HepG2 (cell line): ENCODE measurements at regions not wholly inside any gene's neighbourhood (a gene's known extent, or its start where the extent isn't known, plus 50 kb on each side); places are given as distances from the start of the nearest gene placed in this dataset.

ENCODE experiments used
- ATAC-seq: fragments of 200-7000 bp; cut with Tn5 transposase; 3 replicates; pipeline ENCODE4 v1.9.1; 2020; ENCODE audit warnings: mild to moderate bottlenecking, moderate library complexity
- BruUV-seq: library from RNA; stranded (reverse); fragments of 400-500 nt; replicated peaks from 2 replicates; lab custom pipeline; 2021; lab: Mats Ljungman, UMichigan
- CTCF ChIA-PET: fragments of 300-600 bp; formaldehyde crosslinking; extraction: SDS; loops from one replicate; lab custom pipeline; 2021; ENCODE audit warnings: low total read pairs, inconsistent platforms, low intra/inter-chr PET ratio; lab: Yijun Ruan, JAX
- POLR2A ChIA-PET: fragments of 350-600 bp; sonication (Branson Sonifier 250); formaldehyde crosslinking; loops from one replicate; lab custom pipeline; 2020; ENCODE audit warnings: antibody characterized with exemption, inconsistent platforms; lab: Yijun Ruan, JAX
- DNase-seq: peaks from one replicate; pipeline ENCODE4 v3.0.0-alpha.2; 2015; ENCODE audit warnings: low spot score
- FAIRE-seq: peaks from 3 replicates; lab custom pipeline; 2011; peaks lifted over from hg19 to GRCh38; lab: Jason Lieb, UNC
- H2AFZ ChIP-seq: one replicate; pipeline ENCODE4 v1.6.1; 2011; ENCODE audit warnings: low read length, inconsistent platforms
- H3K27ac ChIP-seq: fragments of 300-600 bp; 3 replicates; pipeline ENCODE4 v1.8.0; 2011; ENCODE audit warnings: mixed run types, mild to moderate bottlenecking, mixed read lengths, low read length, inconsistent platforms; ENCODE audit not compliant: insufficient read depth; ENCODE audit errors: extremely low read length
- H3K27me3 ChIP-seq, 2 experiments: fragments of 200-600 bp in 1 of 2; 2 replicates in 1 of 2; 3 replicates in 1 of 2; pipeline versions ENCODE4 v1.6.0 to v1.8.0; 2011; ENCODE audit warnings: low read length in 2 of 2, mild to moderate bottlenecking in 2 of 2, moderate library complexity in 2 of 2, inconsistent platforms in 1 of 2; ENCODE audit not compliant: insufficient read depth in 2 of 2, control insufficient read depth in 1 of 2
- H3K36me3 ChIP-seq, 2 experiments: fragments of 200-600 bp in 1 of 2; replicated peaks in 1 of 2; 2 replicates in 1 of 2; 3 replicates in 1 of 2; pipeline versions ENCODE4 v1.5.1 to v1.8.0; 2011; ENCODE audit warnings: low read length in 2 of 2, inconsistent platforms in 1 of 2; ENCODE audit not compliant: insufficient read depth in 2 of 2, control insufficient read depth in 1 of 2
- H3K4me1 ChIP-seq: 2 replicates; pipeline ENCODE4 v1.5.1; 2012; ENCODE audit warnings: low read length, inconsistent platforms; ENCODE audit not compliant: insufficient read depth
- H3K4me2 ChIP-seq: 2 replicates; pipeline ENCODE4 v1.6.0; 2011; ENCODE audit warnings: low read depth, low read length, inconsistent platforms
- H3K4me3 ChIP-seq, 3 experiments: fragments of 200-600 bp in 1 of 3; sonication (generic), shearing (Covaris generic) in 1 of 3; replicated peaks in 1 of 3; 2 replicates each; pipeline ENCODE4 v1.5.1; 2011 to 2016; ENCODE audit warnings: low read length in 3 of 3, inconsistent platforms in 2 of 3, low read depth in 2 of 3, mild to moderate bottlenecking in 2 of 3, control low read depth in 1 of 3, mixed read lengths in 1 of 3; ENCODE audit not compliant: insufficient read depth in 1 of 3
- H3K79me2 ChIP-seq: one replicate; pipeline ENCODE4 v1.6.1; 2011; ENCODE audit warnings: low read length, inconsistent platforms; ENCODE audit not compliant: insufficient read depth
- H3K9ac ChIP-seq: 2 replicates; pipeline ENCODE4 v1.6.0; 2011; ENCODE audit warnings: mild to moderate bottlenecking, low read depth, low read length, inconsistent platforms; ENCODE audit not compliant: insufficient read depth
- H3K9me3 ChIP-seq: 2 replicates; pipeline ENCODE4 v1.5.1; 2012; ENCODE audit warnings: mild to moderate bottlenecking, low read length
- H4K20me1 ChIP-seq: 2 replicates; pipeline ENCODE4 v1.6.0; 2011; ENCODE audit warnings: inconsistent platforms, mild to moderate bottlenecking, low read length, moderate library complexity; ENCODE audit not compliant: insufficient read depth
- CBX5 ChIP-seq: sonication (generic); formaldehyde crosslinking; IDR thresholded peaks from 2 replicates; pipeline ENCODE4 v1.4.0; 2020; ENCODE audit warnings: missing genetic modification reagents, borderline replicate concordance
- GPBP1L1 ChIP-seq: sonication (generic); formaldehyde crosslinking; IDR thresholded peaks from 2 replicates; pipeline ENCODE4 v1.5.0; 2020; ENCODE audit warnings: mild to moderate bottlenecking, missing genetic modification reagents
- HOXD1 ChIP-seq: sonication (generic); formaldehyde crosslinking; IDR thresholded peaks from 2 replicates; pipeline ENCODE4 v1.5.0; 2020; ENCODE audit warnings: missing genetic modification reagents
- KAT8 ChIP-seq: IDR thresholded peaks from 2 replicates; pipeline ENCODE4 v1.6.1; 2016; ENCODE audit warnings: missing genetic modification reagents, missing compliant biosample characterization
- MED1 ChIP-seq: sonication (generic); formaldehyde crosslinking; IDR thresholded peaks from 2 replicates; pipeline ENCODE4 v1.4.0; 2020; ENCODE audit warnings: missing genetic modification reagents
- RARA ChIP-seq: IDR thresholded peaks from 2 replicates; pipeline ENCODE4 v1.6.1; 2016; ENCODE audit warnings: missing genetic modification reagents, missing compliant biosample characterization
- RBAK ChIP-seq: sonication (generic); formaldehyde crosslinking; IDR thresholded peaks from 2 replicates; pipeline ENCODE4 v1.5.1; 2020; ENCODE audit warnings: mild to moderate bottlenecking, missing genetic modification reagents
- REST ChIP-seq, 2 experiments: IDR thresholded peaks; 2 replicates each; pipeline ENCODE4 v1.6.1; 2011 to 2012; ENCODE audit warnings: low read length in 2 of 2, borderline replicate concordance in 1 of 2, low read depth in 1 of 2, mild to moderate bottlenecking in 1 of 2, moderate library complexity in 1 of 2
- TBL1XR1 ChIP-seq: fragments of 150-350 bp; IDR thresholded peaks from 2 replicates; pipeline ENCODE4 v1.6.1; 2014; ENCODE audit warnings: borderline replicate concordance, low read length; ENCODE audit not compliant: partially characterized antibody
- TRIM24 ChIP-seq: sonication (generic); formaldehyde crosslinking; IDR thresholded peaks from 2 replicates; pipeline ENCODE4 v1.8.0; 2022; ENCODE audit warnings: mild to moderate bottlenecking, missing genetic modification reagents
- YEATS2 ChIP-seq: sonication (generic); formaldehyde crosslinking; IDR thresholded peaks from 2 replicates; pipeline ENCODE4 v1.4.0; 2020; ENCODE audit warnings: missing genetic modification reagents, borderline replicate concordance
- ZBTB26 ChIP-seq: IDR thresholded peaks from 2 replicates; pipeline ENCODE4 v1.6.1; 2016; ENCODE audit warnings: missing compliant biosample characterization, missing genetic modification reagents, borderline replicate concordance
- ZFYVE20 ChIP-seq: sonication (generic); formaldehyde crosslinking; IDR thresholded peaks from 2 replicates; pipeline ENCODE4 v1.8.0; 2023; ENCODE audit warnings: low read depth, mild to moderate bottlenecking, moderate library complexity, missing genetic modification reagents, borderline replicate concordance
- ZMAT3 ChIP-seq: sonication (generic); formaldehyde crosslinking; conservative IDR thresholded peaks from 2 replicates; pipeline ENCODE4 v1.7.0; 2021; ENCODE audit warnings: missing genetic modification reagents
- ZNF660 ChIP-seq: sonication (generic); formaldehyde crosslinking; IDR thresholded peaks from 2 replicates; pipeline ENCODE4 v1.5.1; 2020; ENCODE audit warnings: mild to moderate bottlenecking, low read depth, missing genetic modification reagents, borderline replicate concordance
- ZNF883 ChIP-seq: sonication (generic); formaldehyde crosslinking; IDR thresholded peaks from 2 replicates; pipeline ENCODE4 v1.5.1; 2020; ENCODE audit warnings: mild to moderate bottlenecking, missing genetic modification reagents; ENCODE audit errors: not compliant biosample characterization
- ZSCAN21 ChIP-seq: sonication (generic); formaldehyde crosslinking; IDR thresholded peaks from 2 replicates; pipeline ENCODE4 v1.8.0; 2022; ENCODE audit warnings: mild to moderate bottlenecking, missing genetic modification reagents, moderate library complexity, borderline replicate concordance
- WGBS: methylation state at CpG from one replicate; pipeline ENCODE4 v1.1.6; 2017; ENCODE audit warnings: low lambda C conversion rate; 5-methylcytosine and 5-hydroxymethylcytosine counted together
- in situ Hi-C: cut with HindIII; loops from 2 replicates; pipeline ENCODE4 v1.10.0; 2017; ENCODE audit warnings: low pct_unique_long_range_greater_than_20kb; ENCODE audit not compliant: extremely low pct_ligation_motif_present
- intact Hi-C: fragments of 100-400 bp; cut with micrococcal nuclease; formaldehyde crosslinking; loops from one replicate; pipeline ENCODE4 v1.10.0; 2022; ENCODE audit not compliant: unreplicated experiment

GRCh38 chr13:82898586-82898985 is 983.7 kb downstream of the SLITRK1 start:
- no peak for FAIRE-seq
- no peak for ATAC-seq
- no peak overlapping the region for H3K27ac ChIP-seq
- intact Hi-C loops (no loop called here), in situ Hi-C loops (no loop called here)
- no peak overlapping the region for H3K4me3 ChIP-seq
- peak; percentile 23 for DNase-seq
- no peaks in the 10 kb centered on the region for H3K36me3 ChIP-seq
- H2AFZ ChIP-seq, result no peak overlapping the region
- H3K9ac ChIP-seq, result no peak overlapping the region
- H4K20me1 ChIP-seq, result no peaks in the 10 kb centered on the region
- no peaks in the 10 kb centered on the region for H3K27me3 ChIP-seq
- H3K79me2 ChIP-seq, result no peaks in the 10 kb centered on the region
- H3K4me2 ChIP-seq, result no peak overlapping the region
- ChIA-PET POLR2A (no interaction called here), CTCF (no interaction called here)
- H3K9me3 ChIP-seq, result peaks cover 30% of the 10 kb centered on the region
- H3K4me1 ChIP-seq, result no peaks in the 10 kb centered on the region
- 2% methylated on average over 3 of the region's 3 CpGs for WGBS
- no TSS peak for BruUV-seq
- TF ChIP-seq ZNF660 (no peak), ZSCAN21 (no peak), ZNF883 (CRISPR knock-in tag) (no peak), REST (IDR thresholded peaks at IDR 0.05; ENCODE audit: borderline replicate concordance in 1 of 2, low read depth in 1 of 2, low read length in 2 of 2) (no peak), ZMAT3 (CRISPR knock-in tag) (no peak), RARA (CRISPR knock-in tag) (no peak), HOXD1 (CRISPR knock-in tag) (no peak), ZFYVE20 (CRISPR knock-in tag) (no peak), MED1 (CRISPR knock-in tag) (no peak), RBAK (CRISPR knock-in tag) (no peak), CBX5 (CRISPR knock-in tag) (no peak), YEATS2 (CRISPR knock-in tag) (no peak), GPBP1L1 (CRISPR knock-in tag) (no peak), TBL1XR1 (no peak), KAT8 (no peak), TRIM24 (no peak), ZBTB26 (CRISPR knock-in tag) (no peak)
- TF ChIP-seq, all 625 proteins: peak for 0
